ENCODE measurements at regions not wholly inside any gene's neighbourhood (a gene's known extent, or its start where the extent isn't known, plus 50 kb on each side); places are given as distances from the start of the nearest gene placed in this dataset.

- no peak for DNase-seq (ENCODE audit: low read depth, low spot score)
These were observed 2012.3 kb upstream of the PIK3C3 start for GRCh38 chr18:39942702-39943101.

- no peak for DNase-seq (ENCODE audit: low read depth, low spot score)
These were observed 2016.1 kb upstream of the PIK3C3 start for GRCh38 chr18:39938676-39939608.

GRCh38 chr18:39935598-39935997, 2019.4 kb upstream of the PIK3C3 start:
- DNase-seq (ENCODE audit: low read depth, low spot score), result peak; percentile 8

- DNase-seq (ENCODE audit: low read depth, low spot score), result no peak
These were observed 2036.2 kb upstream of the PIK3C3 start for GRCh38 chr18:39918847-39919246.

GRCh38 chr18:39913672-39914366, 2041.2 kb upstream of the PIK3C3 start:
- DNase-seq (ENCODE audit: low read depth, low spot score), result no peak

GRCh38 chr18:39911716-39912115, 2043.3 kb upstream of the PIK3C3 start:
- DNase-seq (ENCODE audit: low read depth, low spot score), result no peak

GRCh38 chr18:39909706-39910105, 2045.3 kb upstream of the PIK3C3 start:
- DNase-seq (ENCODE audit: low read depth, low spot score), result no peak

GRCh38 chr18:39886136-39886535, 2068.9 kb upstream of the PIK3C3 start:
- DNase-seq (ENCODE audit: low read depth, low spot score), result no peak

GRCh38 chr18:39872651-39873050, 2082.4 kb upstream of the PIK3C3 start:
- no peak for DNase-seq (ENCODE audit: low read depth, low spot score)

- DNase-seq (ENCODE audit: low read depth, low spot score), result no peak
These were observed 2083.1 kb upstream of the PIK3C3 start for GRCh38 chr18:39871961-39872360.

- DNase-seq (ENCODE audit: low read depth, low spot score), result no peak
These were observed 2084.4 kb upstream of the PIK3C3 start for GRCh38 chr18:39870591-39870990.

GRCh38 chr18:39863916-39864315, 2091.1 kb upstream of the PIK3C3 start:
- no peak for DNase-seq (ENCODE audit: low read depth, low spot score)

- DNase-seq (ENCODE audit: low read depth, low spot score), result no peak
These were observed 2092.7 kb upstream of the PIK3C3 start for GRCh38 chr18:39862341-39862740.

GRCh38 chr18:39854291-39854690, 2100.7 kb upstream of the PIK3C3 start:
- no peak for DNase-seq (ENCODE audit: low read depth, low spot score)

GRCh38 chr18:39846265-39846664, 2108.8 kb upstream of the PIK3C3 start:
- DNase-seq (ENCODE audit: low read depth, low spot score), result no peak

GRCh38 chr18:39845631-39846030, 2109.4 kb upstream of the PIK3C3 start:
- no peak for DNase-seq (ENCODE audit: low read depth, low spot score)

GRCh38 chr18:39845106-39845505, 2109.9 kb upstream of the PIK3C3 start:
- DNase-seq (ENCODE audit: low read depth, low spot score), result no peak

- DNase-seq (ENCODE audit: low read depth, low spot score), result no peak
These were observed 2111.5 kb upstream of the PIK3C3 start for GRCh38 chr18:39843546-39843945.

GRCh38 chr18:39842366-39842914, 2112.6 kb upstream of the PIK3C3 start:
- no peak for DNase-seq (ENCODE audit: low read depth, low spot score)

- DNase-seq (ENCODE audit: low read depth, low spot score), result no peak
These were observed 2113.3 kb upstream of the PIK3C3 start for GRCh38 chr18:39841482-39842365.

GRCh38 chr18:39840856-39841481, 2114.1 kb upstream of the PIK3C3 start:
- no peak for DNase-seq (ENCODE audit: low read depth, low spot score)
